Caco-2 (cell line): ENCODE measurements at regions not wholly inside any gene's neighbourhood (a gene's known extent, or its start where the extent isn't known, plus 50 kb on each side); places are given as distances from the start of the nearest gene placed in this dataset.

Experiments
- BruUV-seq: library from RNA; stranded (reverse); fragments of 400-500 nt; replicated peaks from 2 replicates; lab custom pipeline; 2021; lab: Mats Ljungman, UMichigan
- CTCF ChIA-PET: fragments of 300-600 bp; sonication (Branson Sonifier 250); formaldehyde crosslinking; loops from one replicate; lab custom pipeline; 2022; ENCODE audit warnings: antibody characterized with exemption; lab: Charles Lee
- POLR2A ChIA-PET: fragments of 300-600 bp; sonication (Branson Sonifier 250); formaldehyde crosslinking; loops from one replicate; lab custom pipeline; 2022; ENCODE audit warnings: antibody characterized with exemption; lab: Charles Lee
- DNase-seq, 2 experiments: peaks; one replicate each; pipeline versions ENCODE4 v3.0.0 to v3.0.0-alpha.2; 2020 to 2022
- H3K27me3 ChIP-seq: replicated peaks from 2 replicates; pipeline ENCODE4 v1.6.0; 2011; ENCODE audit warnings: low read length; ENCODE audit not compliant: control insufficient read depth, insufficient read depth
- H3K36me3 ChIP-seq: 2 replicates; pipeline ENCODE4 v1.5.1; 2011; ENCODE audit warnings: low read length; ENCODE audit not compliant: control insufficient read depth, insufficient read depth
- H3K4me1 ChIP-seq: fragments of 250-450 bp; sonication (Bioruptor Pico); 2 replicates; pipeline ENCODE4 v1.5.1; 2020; ENCODE audit warnings: mild to moderate bottlenecking
- H3K4me3 ChIP-seq: 2 replicates; pipeline ENCODE4 v1.5.1; 2011; ENCODE audit warnings: low read depth, mild to moderate bottlenecking, control low read depth, low read length
- H3K9me3 ChIP-seq: fragments of 250-450 bp; sonication (Bioruptor Pico); 2 replicates; pipeline ENCODE4 v1.5.1; 2020; ENCODE audit warnings: mild to moderate bottlenecking, moderate library complexity
- H3K27ac Mint-ChIP-seq: one replicate; pipeline ENCODE4 v1.8.0; 2022; ENCODE audit warnings: mixed read lengths; ENCODE audit not compliant: unreplicated experiment
- H3K27me3 Mint-ChIP-seq: one replicate; pipeline ENCODE4 v1.8.0; 2022; ENCODE audit warnings: mixed read lengths; ENCODE audit not compliant: insufficient read depth, unreplicated experiment
- H3K36me3 Mint-ChIP-seq: one replicate; pipeline ENCODE4 v1.8.0; 2022; ENCODE audit warnings: mild to moderate bottlenecking, mixed read lengths; ENCODE audit not compliant: insufficient read depth, unreplicated experiment
- H3K4me1 Mint-ChIP-seq: one replicate; pipeline ENCODE4 v1.8.0; 2022; ENCODE audit warnings: low read depth, mixed read lengths; ENCODE audit not compliant: unreplicated experiment
- H3K4me3 Mint-ChIP-seq: one replicate; pipeline ENCODE4 v1.8.0; 2022; ENCODE audit warnings: mild to moderate bottlenecking, moderate library complexity, mixed read lengths; ENCODE audit not compliant: unreplicated experiment
- H3K9me3 Mint-ChIP-seq: one replicate; pipeline ENCODE4 v1.8.0; 2022; ENCODE audit warnings: mixed read lengths; ENCODE audit not compliant: unreplicated experiment
- intact Hi-C: fragments of 100-400 bp; cut with micrococcal nuclease; formaldehyde crosslinking; loops from one replicate; pipeline ENCODE4 v1.10.0; 2022; ENCODE audit not compliant: unreplicated experiment
- TF ChIP-seq, protein P1 (sequence below), 2 experiments: fragments of 200-600 bp in 1 of 2; IDR thresholded peaks; 1 replicate in 1 of 2; 2 replicates in 1 of 2; pipeline versions ENCODE4 v1.5.1 to v1.8.0; 2011 to 2022; ENCODE audit warnings: antibody characterized with exemption in 1 of 2, control low read depth in 1 of 2, inconsistent platforms in 1 of 2, low read depth in 1 of 2, low read length in 1 of 2, mild to moderate bottlenecking in 1 of 2, moderate library complexity in 1 of 2; ENCODE audit not compliant: insufficient read depth in 1 of 2, severe bottlenecking in 1 of 2, unreplicated experiment in 1 of 2

DNA sequence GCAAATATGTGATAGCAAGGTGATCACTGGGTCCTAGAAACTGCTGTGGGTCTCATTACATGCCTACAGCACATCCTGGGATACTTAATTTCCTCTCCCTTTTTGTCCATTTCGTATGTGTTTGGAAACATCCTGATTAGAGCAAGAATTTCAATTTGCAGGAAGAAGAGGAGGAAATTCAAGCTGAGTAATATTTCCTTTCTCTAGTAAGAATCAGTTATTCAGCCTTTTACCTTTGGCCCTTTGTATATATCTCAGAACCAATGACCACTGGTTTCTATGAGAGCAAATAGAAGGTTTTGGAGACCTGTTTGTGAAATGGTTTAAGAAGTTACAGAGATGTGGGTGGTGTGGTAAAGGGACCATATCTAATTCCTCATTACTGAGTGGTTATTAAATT lies 171.6 kb downstream of the RMI1 start:
- Mint-ChIP-seq H3K4me1 (no peaks in the 10 kb centered on the region), H3K9me3 (no peaks in the 10 kb centered on the region), H3K36me3 (no peaks in the 10 kb centered on the region), H3K27ac (no peak overlapping the region), H3K4me3 (no peak overlapping the region), H3K27me3 (no peaks in the 10 kb centered on the region)
- Histone ChIP-seq H3K4me3 (no peak overlapping the region), H3K27me3 (no peaks in the 10 kb centered on the region), H3K36me3 (no peaks in the 10 kb centered on the region), H3K9me3 (no peaks in the 10 kb centered on the region), H3K4me1 (no peaks in the 10 kb centered on the region)
- intact Hi-C loops, result no loop called here
- ChIA-PET POLR2A (no interaction called here), CTCF (no interaction called here)
- no TSS peak for BruUV-seq
- TF ChIP-seq, protein P1, sequence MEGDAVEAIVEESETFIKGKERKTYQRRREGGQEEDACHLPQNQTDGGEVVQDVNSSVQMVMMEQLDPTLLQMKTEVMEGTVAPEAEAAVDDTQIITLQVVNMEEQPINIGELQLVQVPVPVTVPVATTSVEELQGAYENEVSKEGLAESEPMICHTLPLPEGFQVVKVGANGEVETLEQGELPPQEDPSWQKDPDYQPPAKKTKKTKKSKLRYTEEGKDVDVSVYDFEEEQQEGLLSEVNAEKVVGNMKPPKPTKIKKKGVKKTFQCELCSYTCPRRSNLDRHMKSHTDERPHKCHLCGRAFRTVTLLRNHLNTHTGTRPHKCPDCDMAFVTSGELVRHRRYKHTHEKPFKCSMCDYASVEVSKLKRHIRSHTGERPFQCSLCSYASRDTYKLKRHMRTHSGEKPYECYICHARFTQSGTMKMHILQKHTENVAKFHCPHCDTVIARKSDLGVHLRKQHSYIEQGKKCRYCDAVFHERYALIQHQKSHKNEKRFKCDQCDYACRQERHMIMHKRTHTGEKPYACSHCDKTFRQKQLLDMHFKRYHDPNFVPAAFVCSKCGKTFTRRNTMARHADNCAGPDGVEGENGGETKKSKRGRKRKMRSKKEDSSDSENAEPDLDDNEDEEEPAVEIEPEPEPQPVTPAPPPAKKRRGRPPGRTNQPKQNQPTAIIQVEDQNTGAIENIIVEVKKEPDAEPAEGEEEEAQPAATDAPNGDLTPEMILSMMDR (IDR thresholded peaks at IDR 0.05; ENCODE audit: insufficient read depth in 1 of 2, low read depth in 1 of 2, low read length in 1 of 2, severe bottlenecking in 1 of 2, unreplicated experiment in 1 of 2), result no peak
- no peak for DNase-seq

DNA sequence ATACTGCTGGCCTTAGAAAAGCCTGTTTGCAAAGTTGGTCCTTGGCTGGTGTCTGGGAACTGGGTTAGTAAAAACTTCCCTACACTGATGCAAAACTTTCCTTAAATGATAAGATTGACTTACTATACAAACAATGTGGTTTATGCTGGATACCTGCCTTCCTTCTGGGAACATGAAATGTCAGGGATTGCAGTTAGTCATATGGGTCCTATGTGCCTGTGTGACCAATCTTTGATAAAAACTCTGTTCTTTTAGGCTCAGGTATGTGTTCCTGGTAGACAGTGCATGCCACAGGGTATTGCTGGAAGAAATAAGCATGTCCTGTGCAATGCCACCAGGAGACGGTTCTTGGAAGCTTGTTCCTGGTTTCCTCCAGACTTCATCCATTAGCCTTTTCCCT lies 173.3 kb downstream of the RMI1 start:
- Histone ChIP-seq H3K4me1 (no peaks in the 10 kb centered on the region), H3K36me3 (no peaks in the 10 kb centered on the region), H3K4me3 (no peak overlapping the region), H3K27me3 (no peaks in the 10 kb centered on the region), H3K9me3 (no peaks in the 10 kb centered on the region)
- no peaks in the 10 kb centered on the region for H3K36me3 Mint-ChIP-seq
- no peaks in the 10 kb centered on the region for H3K9me3 Mint-ChIP-seq
- H3K27me3 Mint-ChIP-seq, result no peaks in the 10 kb centered on the region
- BruUV-seq, result no TSS peak
- DNase-seq, result no peak
- no peak overlapping the region for H3K4me3 Mint-ChIP-seq
- intact Hi-C loops, result no loop called here
- H3K4me1 Mint-ChIP-seq, result no peaks in the 10 kb centered on the region
- CTCF ChIA-PET, result no interaction called here
- POLR2A ChIA-PET, result no interaction called here
- TF ChIP-seq, protein P1 (IDR thresholded peaks at IDR 0.05; ENCODE audit: insufficient read depth in 1 of 2, low read depth in 1 of 2, low read length in 1 of 2, severe bottlenecking in 1 of 2, unreplicated experiment in 1 of 2), result no peak
- no peak overlapping the region for H3K27ac Mint-ChIP-seq

DNA sequence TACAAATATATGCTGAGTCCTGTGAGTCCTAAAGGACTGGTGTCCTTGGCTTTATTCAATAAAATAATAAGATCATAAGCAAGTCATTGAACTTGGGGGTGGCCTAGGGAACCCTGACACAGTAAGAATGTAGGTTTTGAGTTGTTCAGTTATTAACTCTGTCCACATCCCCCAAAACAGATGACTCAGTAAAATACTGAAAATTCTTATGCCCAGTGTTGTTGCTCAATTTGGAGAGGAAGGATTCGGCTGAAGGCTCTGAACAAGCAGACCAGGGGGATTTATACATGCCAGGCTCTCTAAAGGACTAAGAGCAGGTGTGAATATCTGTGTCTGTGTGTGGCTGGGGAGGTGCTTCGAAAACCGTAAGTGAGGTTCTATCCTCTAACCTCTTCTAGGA lies 173.7 kb downstream of the RMI1 start:
- H3K4me3 ChIP-seq, result no peak overlapping the region
- TF ChIP-seq, protein P1 (IDR thresholded peaks at IDR 0.05; ENCODE audit: insufficient read depth in 1 of 2, low read depth in 1 of 2, low read length in 1 of 2, severe bottlenecking in 1 of 2, unreplicated experiment in 1 of 2), result no peak
- H3K27me3 Mint-ChIP-seq, result no peaks in the 10 kb centered on the region
- H3K9me3 ChIP-seq, result no peaks in the 10 kb centered on the region
- H3K9me3 Mint-ChIP-seq, result no peaks in the 10 kb centered on the region
- no peaks in the 10 kb centered on the region for H3K36me3 ChIP-seq
- no peaks in the 10 kb centered on the region for H3K36me3 Mint-ChIP-seq
- BruUV-seq, result no TSS peak
- no peaks in the 10 kb centered on the region for H3K4me1 ChIP-seq
- H3K4me3 Mint-ChIP-seq, result no peak overlapping the region
- CTCF ChIA-PET, result no interaction called here
- H3K27ac Mint-ChIP-seq, result no peak overlapping the region
- no peaks in the 10 kb centered on the region for H3K27me3 ChIP-seq
- no peak for DNase-seq
- no peaks in the 10 kb centered on the region for H3K4me1 Mint-ChIP-seq
- intact Hi-C loops, result no loop called here
- POLR2A ChIA-PET, result no interaction called here
